ENCODE measurements at regions not wholly inside any gene's neighbourhood (a gene's known extent, or its start where the extent isn't known, plus 50 kb on each side); places are given as distances from the start of the nearest gene placed in this dataset.

DNA sequence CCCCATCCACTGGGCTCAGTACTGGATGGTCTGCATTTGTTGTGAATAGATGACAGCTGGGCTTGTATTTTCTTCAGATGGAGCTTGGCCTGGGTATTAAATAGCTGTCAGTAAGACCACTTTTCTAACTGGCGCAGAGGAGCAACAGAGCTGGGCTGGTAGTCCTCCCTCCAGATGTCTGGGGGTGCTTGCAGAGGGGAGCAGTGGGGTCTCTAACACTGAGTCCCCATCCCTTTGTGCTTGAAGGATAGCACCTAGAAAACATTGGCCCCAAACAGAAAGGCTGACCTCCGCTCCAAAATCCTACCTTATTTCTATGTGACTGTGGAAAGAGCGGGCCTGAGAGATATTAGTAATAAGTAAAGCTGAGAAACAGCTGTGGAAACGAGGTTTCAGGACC is 131.6 kb upstream of the E2F8 start:
- Histone ChIP-seq H4K20me1 (ENCODE audit: insufficient read depth, low read length) (no peaks in the 10 kb centered on the region), H3K27ac (ENCODE audit: low read depth, low read length, poor library complexity, severe bottlenecking) (no peak overlapping the region), H3K27me3 (ENCODE audit: insufficient read depth, low read length) (no peaks in the 10 kb centered on the region), H3K9me2 (ENCODE audit: low read depth, low read length) (no peaks in the 10 kb centered on the region), H3K36me3 (ENCODE audit: insufficient read depth, low read length) (no peaks in the 10 kb centered on the region), H3K4me2 (ENCODE audit: low read length) (no peak overlapping the region), H3K9me3 (ENCODE audit: low read length) (no peaks in the 10 kb centered on the region), H3K9ac (ENCODE audit: low read length) (no peak overlapping the region), H3F3A (ENCODE audit: insufficient read depth, low read length) (no peaks in the 10 kb centered on the region), H3K79me2 (ENCODE audit: insufficient read depth, low read length) (no peaks in the 10 kb centered on the region), H3K4me1 (ENCODE audit: insufficient read depth, low read length, severe bottlenecking) (no peaks in the 10 kb centered on the region), H2AFZ (ENCODE audit: low read length) (no peak overlapping the region), H3K4me3 (ENCODE audit: low read depth, low read length, poor library complexity, severe bottlenecking) (no peak overlapping the region)
- no peak for TF ChIP-seq EZH2 (IDR thresholded peaks at IDR 0.05; ENCODE audit: borderline replicate concordance, low read length)
- TF ChIP-seq, protein P1, sequence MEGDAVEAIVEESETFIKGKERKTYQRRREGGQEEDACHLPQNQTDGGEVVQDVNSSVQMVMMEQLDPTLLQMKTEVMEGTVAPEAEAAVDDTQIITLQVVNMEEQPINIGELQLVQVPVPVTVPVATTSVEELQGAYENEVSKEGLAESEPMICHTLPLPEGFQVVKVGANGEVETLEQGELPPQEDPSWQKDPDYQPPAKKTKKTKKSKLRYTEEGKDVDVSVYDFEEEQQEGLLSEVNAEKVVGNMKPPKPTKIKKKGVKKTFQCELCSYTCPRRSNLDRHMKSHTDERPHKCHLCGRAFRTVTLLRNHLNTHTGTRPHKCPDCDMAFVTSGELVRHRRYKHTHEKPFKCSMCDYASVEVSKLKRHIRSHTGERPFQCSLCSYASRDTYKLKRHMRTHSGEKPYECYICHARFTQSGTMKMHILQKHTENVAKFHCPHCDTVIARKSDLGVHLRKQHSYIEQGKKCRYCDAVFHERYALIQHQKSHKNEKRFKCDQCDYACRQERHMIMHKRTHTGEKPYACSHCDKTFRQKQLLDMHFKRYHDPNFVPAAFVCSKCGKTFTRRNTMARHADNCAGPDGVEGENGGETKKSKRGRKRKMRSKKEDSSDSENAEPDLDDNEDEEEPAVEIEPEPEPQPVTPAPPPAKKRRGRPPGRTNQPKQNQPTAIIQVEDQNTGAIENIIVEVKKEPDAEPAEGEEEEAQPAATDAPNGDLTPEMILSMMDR (IDR thresholded peaks at IDR 0.05; ENCODE audit: low read length): no peak

DNA sequence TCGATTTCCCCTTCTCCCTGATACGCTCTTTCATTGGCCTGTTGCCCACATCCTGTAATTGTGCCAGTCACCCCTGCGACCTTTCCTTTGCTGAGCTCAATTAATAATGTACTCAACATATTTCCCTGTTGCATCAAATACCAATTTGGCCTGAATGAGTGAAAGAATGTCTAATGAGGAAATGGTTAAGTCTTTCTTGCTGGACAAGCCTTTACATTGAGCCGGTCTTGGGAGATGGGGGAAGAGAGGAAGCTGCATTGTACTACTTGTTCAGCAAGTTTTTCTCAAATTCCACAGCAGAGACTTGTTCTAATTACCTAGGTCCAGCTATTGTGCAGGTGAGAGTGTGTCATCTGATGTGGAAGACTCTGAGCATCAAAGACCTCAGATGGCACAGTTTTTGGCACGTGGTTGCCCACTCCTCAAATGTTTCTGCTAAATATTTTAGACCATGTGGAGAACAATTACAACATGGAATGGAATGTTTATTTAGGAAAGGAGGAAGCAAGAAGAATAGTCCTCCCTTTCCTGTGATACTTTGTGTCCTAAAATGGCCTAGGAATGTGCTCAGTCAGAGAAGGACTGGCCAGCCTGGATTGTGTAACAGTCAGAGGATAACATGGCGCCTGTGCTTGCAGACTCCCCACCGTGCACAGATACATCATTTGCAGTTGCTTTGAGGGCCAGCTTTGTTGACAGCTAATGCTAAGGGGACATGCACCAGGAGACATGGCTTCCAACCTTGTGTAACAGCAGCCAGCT is 129.5 kb upstream of the E2F8 start:
- H3K4me3 ChIP-seq (ENCODE audit: low read depth, low read length, poor library complexity, severe bottlenecking): no peak overlapping the region
- H3K4me2 ChIP-seq (ENCODE audit: low read length): no peak overlapping the region
- H3K9me2 ChIP-seq (ENCODE audit: low read depth, low read length): no peaks in the 10 kb centered on the region
- TF ChIP-seq, protein P1 (IDR thresholded peaks at IDR 0.05; ENCODE audit: low read length): no peak
- no peak for TF ChIP-seq EZH2 (IDR thresholded peaks at IDR 0.05; ENCODE audit: borderline replicate concordance, low read length)
- H3K27ac ChIP-seq (ENCODE audit: low read depth, low read length, poor library complexity, severe bottlenecking): no peak overlapping the region
- no peaks in the 10 kb centered on the region for H3K79me2 ChIP-seq (ENCODE audit: insufficient read depth, low read length)
- H3K4me1 ChIP-seq (ENCODE audit: insufficient read depth, low read length, severe bottlenecking): no peaks in the 10 kb centered on the region
- H3K9me3 ChIP-seq (ENCODE audit: low read length): no peaks in the 10 kb centered on the region
- no peaks in the 10 kb centered on the region for H3K36me3 ChIP-seq (ENCODE audit: insufficient read depth, low read length)
- no peaks in the 10 kb centered on the region for H3F3A ChIP-seq (ENCODE audit: insufficient read depth, low read length)
- no peaks in the 10 kb centered on the region for H4K20me1 ChIP-seq (ENCODE audit: insufficient read depth, low read length)
- no peak overlapping the region for H3K9ac ChIP-seq (ENCODE audit: low read length)
- no peaks in the 10 kb centered on the region for H3K27me3 ChIP-seq (ENCODE audit: insufficient read depth, low read length)
- no peak overlapping the region for H2AFZ ChIP-seq (ENCODE audit: low read length)

DNA sequence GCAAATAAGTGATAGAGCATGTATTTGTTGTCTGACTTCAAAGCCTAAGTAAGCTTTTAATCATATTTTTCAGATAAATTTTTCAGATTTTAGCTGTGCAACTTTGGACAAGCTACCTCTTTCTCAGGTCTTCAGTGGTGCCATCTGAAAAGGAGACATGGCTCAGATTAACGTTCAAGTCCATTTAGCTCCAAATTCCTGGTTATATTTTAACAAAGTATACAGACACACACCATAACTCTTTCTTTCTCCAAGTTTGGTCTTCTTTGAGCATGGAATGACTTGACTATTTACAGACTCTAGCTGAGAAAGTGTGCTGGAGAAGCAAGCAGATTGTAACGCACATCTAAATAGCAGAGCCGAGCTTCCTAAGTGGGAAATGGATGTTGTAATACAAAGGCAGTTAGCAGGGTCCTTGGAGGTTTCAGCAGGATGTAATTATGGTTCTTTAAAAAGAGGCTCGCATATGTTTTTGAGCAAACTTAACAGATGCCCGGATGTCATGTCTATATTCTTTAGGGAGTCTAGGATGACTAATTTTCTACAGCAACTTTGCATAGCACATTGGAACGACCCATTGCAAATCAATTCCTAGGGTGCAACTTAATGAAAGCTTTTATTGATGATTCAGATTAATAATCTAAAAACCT is 128.1 kb upstream of the E2F8 start:
- Histone ChIP-seq H3K27me3 (ENCODE audit: insufficient read depth, low read length) (no peaks in the 10 kb centered on the region), H3K4me3 (ENCODE audit: low read depth, low read length, poor library complexity, severe bottlenecking) (no peak overlapping the region), H3F3A (ENCODE audit: insufficient read depth, low read length) (no peaks in the 10 kb centered on the region), H3K4me1 (ENCODE audit: insufficient read depth, low read length, severe bottlenecking) (no peaks in the 10 kb centered on the region), H3K9ac (ENCODE audit: low read length) (no peak overlapping the region), H2AFZ (ENCODE audit: low read length) (no peak overlapping the region), H3K4me2 (ENCODE audit: low read length) (no peak overlapping the region), H3K9me3 (ENCODE audit: low read length) (no peaks in the 10 kb centered on the region), H4K20me1 (ENCODE audit: insufficient read depth, low read length) (no peaks in the 10 kb centered on the region), H3K27ac (ENCODE audit: low read depth, low read length, poor library complexity, severe bottlenecking) (no peak overlapping the region), H3K36me3 (ENCODE audit: insufficient read depth, low read length) (no peaks in the 10 kb centered on the region), H3K79me2 (ENCODE audit: insufficient read depth, low read length) (no peaks in the 10 kb centered on the region), H3K9me2 (ENCODE audit: low read depth, low read length) (no peaks in the 10 kb centered on the region)
- TF ChIP-seq, protein P1 (IDR thresholded peaks at IDR 0.05; ENCODE audit: low read length): no peak
- TF ChIP-seq EZH2 (IDR thresholded peaks at IDR 0.05; ENCODE audit: borderline replicate concordance, low read length): no peak

All from OCI-LY1 (cell line).